Left ventricle myocardium inferior (tissue), 1 donor: ENCODE measurements at regions not wholly inside any gene's neighbourhood (a gene's known extent, or its start where the extent isn't known, plus 50 kb on each side); places are given as distances from the start of the nearest gene placed in this dataset.

ENCODE experiments used
- DNase-seq: peaks from one replicate; pipeline ENCODE4 v3.0.0-alpha.2; 2020
- H3K27ac ChIP-seq: fragments of 200-600 bp; replicated peaks from 2 replicates; pipeline ENCODE4 v1.8.0; 2021
- H3K27me3 ChIP-seq: fragments of 200-600 bp; 2 replicates; pipeline ENCODE4 v1.8.0; 2021; ENCODE audit warnings: low read depth
- H3K36me3 ChIP-seq: fragments of 200-600 bp; 2 replicates; pipeline ENCODE4 v1.8.0; 2021
- H3K4me1 ChIP-seq: fragments of 200-600 bp; 2 replicates; pipeline ENCODE4 v1.8.0; 2021
- H3K4me3 ChIP-seq: fragments of 200-600 bp; 2 replicates; pipeline ENCODE4 v1.8.0; 2021; ENCODE audit warnings: mild to moderate bottlenecking, moderate library complexity
- H3K9me3 ChIP-seq: fragments of 200-600 bp; replicated peaks from 2 replicates; pipeline ENCODE4 v1.8.0; 2021
- intact Hi-C: fragments of 100-400 bp; cut with micrococcal nuclease; formaldehyde crosslinking; loops from one replicate; pipeline ENCODE4 v1.11.0; 2022
- TF ChIP-seq, protein P1 (sequence below): fragments of 200-600 bp; IDR thresholded peaks from 2 replicates; pipeline ENCODE4 v1.8.0; 2021; ENCODE audit warnings: antibody characterized with exemption, mild to moderate bottlenecking, borderline replicate concordance
- donor health status: DM: no; HTN: yes; CAD: no; lungs with severe emphysema.

DNA sequence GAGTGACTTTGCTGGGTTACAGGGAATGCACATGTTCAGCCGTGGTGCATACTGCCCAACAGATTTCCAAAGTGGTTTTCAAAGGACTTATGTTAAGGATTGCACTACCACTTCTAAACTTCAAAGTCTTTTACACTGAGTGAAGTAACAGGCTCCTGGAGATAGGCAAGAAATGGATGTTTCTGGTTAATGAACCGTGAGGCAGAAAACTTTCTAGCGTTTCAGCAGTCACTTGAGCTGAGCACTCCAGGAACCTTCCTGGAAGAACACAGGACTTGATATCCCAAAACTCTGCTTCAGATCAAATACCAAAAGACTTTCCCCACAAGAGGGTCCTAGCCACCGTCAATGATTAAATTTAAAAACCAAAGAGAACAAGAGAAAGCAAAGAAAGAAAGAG, 74.3 kb upstream of the ATP1A1 start:
- TF ChIP-seq, protein P1, sequence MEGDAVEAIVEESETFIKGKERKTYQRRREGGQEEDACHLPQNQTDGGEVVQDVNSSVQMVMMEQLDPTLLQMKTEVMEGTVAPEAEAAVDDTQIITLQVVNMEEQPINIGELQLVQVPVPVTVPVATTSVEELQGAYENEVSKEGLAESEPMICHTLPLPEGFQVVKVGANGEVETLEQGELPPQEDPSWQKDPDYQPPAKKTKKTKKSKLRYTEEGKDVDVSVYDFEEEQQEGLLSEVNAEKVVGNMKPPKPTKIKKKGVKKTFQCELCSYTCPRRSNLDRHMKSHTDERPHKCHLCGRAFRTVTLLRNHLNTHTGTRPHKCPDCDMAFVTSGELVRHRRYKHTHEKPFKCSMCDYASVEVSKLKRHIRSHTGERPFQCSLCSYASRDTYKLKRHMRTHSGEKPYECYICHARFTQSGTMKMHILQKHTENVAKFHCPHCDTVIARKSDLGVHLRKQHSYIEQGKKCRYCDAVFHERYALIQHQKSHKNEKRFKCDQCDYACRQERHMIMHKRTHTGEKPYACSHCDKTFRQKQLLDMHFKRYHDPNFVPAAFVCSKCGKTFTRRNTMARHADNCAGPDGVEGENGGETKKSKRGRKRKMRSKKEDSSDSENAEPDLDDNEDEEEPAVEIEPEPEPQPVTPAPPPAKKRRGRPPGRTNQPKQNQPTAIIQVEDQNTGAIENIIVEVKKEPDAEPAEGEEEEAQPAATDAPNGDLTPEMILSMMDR = no peak
- no peak for DNase-seq
- Histone ChIP-seq H3K27me3 (no peaks in the 10 kb centered on the region), H3K9me3 (peaks cover 8% of the 10 kb centered on the region), H3K27ac (no peak overlapping the region), H3K36me3 (no peaks in the 10 kb centered on the region), H3K4me1 (no peaks in the 10 kb centered on the region), H3K4me3 (no peak overlapping the region)
- intact Hi-C loops = no loop called here

DNA sequence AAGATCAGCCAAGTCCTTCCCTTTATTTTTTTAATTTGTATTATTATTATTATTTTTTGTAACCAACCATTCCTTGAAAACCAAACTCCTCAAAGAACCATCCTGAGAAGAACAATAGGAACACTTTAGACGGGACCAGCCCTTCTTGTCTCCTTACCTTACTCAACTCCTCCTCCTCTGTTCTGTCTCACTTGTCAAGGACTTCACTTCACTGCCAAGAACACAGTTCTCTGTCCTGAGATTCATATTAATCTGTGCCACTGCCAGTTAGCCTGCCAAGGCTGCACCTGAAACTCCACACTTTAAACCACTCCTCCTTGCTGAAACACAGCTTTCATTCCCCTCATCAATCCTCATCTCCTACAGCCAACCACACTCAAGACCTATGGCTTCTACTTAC, 73.8 kb upstream of the ATP1A1 start:
- H3K4me1 ChIP-seq = no peaks in the 10 kb centered on the region
- no peaks in the 10 kb centered on the region for H3K27me3 ChIP-seq
- peaks cover 11% of the 10 kb centered on the region for H3K9me3 ChIP-seq
- intact Hi-C loops = no loop called here
- H3K4me3 ChIP-seq = no peak overlapping the region
- no peak for DNase-seq
- no peak overlapping the region for H3K27ac ChIP-seq
- TF ChIP-seq, protein P1 = no peak
- no peaks in the 10 kb centered on the region for H3K36me3 ChIP-seq

DNA sequence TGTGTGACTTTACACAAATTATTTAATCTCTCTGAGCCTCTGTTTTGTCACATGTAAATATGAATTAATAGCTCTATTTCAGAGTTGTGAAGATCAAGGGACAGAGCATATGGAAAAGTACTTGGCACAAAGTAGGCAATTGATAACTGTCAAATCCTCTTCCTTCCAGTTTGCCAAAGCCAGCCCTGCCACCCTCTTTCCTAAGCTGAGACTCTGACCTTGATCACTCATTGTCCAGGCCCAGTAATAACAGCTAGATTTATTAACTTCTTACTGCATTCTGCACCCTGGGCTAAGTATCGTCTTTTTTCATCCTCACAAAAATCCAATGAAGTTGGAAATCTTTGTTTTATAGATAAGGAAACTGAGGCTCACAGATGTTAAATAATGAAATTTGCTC, 70.8 kb upstream of the ATP1A1 start:
- intact Hi-C loops = no loop called here
- no peaks in the 10 kb centered on the region for H3K4me1 ChIP-seq
- no peaks in the 10 kb centered on the region for H3K36me3 ChIP-seq
- no peak overlapping the region for H3K4me3 ChIP-seq
- TF ChIP-seq, protein P1 = no peak
- DNase-seq = no peak
- H3K9me3 ChIP-seq = peaks cover 20% of the 10 kb centered on the region
- no peak overlapping the region for H3K27ac ChIP-seq
- H3K27me3 ChIP-seq = no peaks in the 10 kb centered on the region

DNA sequence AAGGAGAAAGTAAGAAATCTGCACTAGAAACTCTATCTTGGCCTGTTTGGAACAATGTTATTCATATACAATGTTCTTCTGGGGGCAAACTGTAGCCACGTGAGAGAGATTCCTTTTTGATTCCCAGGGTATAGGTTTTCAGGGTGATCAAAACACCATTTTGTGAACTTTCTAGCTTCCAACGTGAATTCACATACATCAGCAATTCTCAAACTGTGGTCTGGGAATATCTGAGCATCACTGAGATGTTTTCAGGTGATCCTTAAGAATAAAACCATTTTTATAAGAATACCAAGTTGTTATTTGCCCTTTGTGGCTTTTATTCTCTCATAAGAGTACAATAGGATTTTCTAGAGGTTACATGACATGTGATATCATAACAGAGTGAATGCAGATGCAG, 66.9 kb upstream of the ATP1A1 start:
- TF ChIP-seq, protein P1 = no peak
- intact Hi-C loops = no loop called here

DNA sequence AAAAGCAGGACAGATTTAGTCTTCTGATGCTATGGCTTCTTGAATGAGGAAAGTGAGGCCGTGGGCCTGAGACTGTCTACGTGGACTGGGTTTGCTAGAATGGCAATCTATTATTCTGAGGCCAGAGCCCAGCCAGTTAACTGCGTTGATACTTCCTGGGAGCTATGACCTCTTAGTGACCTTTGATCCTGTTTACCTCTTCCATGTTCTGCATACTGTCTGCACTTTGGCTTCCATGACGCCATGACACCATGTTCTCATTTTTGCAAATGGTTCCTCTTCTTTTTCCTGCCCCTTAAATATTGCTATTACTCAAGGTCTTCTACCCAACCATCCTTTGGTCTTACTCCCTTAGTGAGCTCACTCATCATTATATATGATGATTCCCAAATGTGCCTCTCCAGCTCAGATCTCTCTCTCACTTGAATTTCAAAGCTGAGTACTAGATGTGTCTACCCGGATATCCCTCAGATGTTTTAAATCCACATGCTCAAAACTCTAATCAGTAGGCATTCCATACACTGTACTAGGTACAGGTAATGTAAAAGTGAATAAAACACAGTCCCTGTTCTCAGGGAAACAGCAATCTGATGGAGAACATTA, 66.1 kb upstream of the ATP1A1 start:
- H3K27ac ChIP-seq = no peak overlapping the region
- no peaks in the 10 kb centered on the region for H3K27me3 ChIP-seq
- H3K4me1 ChIP-seq = peaks cover 2% of the 10 kb centered on the region
- intact Hi-C loops = no loop called here
- no peaks in the 10 kb centered on the region for H3K36me3 ChIP-seq
- peaks cover 11% of the 10 kb centered on the region for H3K9me3 ChIP-seq
- DNase-seq = no peak
- TF ChIP-seq, protein P1 = no peak
- no peak overlapping the region for H3K4me3 ChIP-seq

More for the DNA sequence above, 66.9 kb upstream of the ATP1A1 start:
- no peaks in the 10 kb centered on the region for H3K36me3 ChIP-seq
- peaks cover 11% of the 10 kb centered on the region for H3K9me3 ChIP-seq
- no peak for DNase-seq
- no peak overlapping the region for H3K27ac ChIP-seq
- no peaks in the 10 kb centered on the region for H3K4me1 ChIP-seq
- H3K4me3 ChIP-seq = no peak overlapping the region
- no peaks in the 10 kb centered on the region for H3K27me3 ChIP-seq
